OCI-LY7 (cell line): ENCODE measurements at regions not wholly inside any gene's neighbourhood (a gene's known extent, or its start where the extent isn't known, plus 50 kb on each side); places are given as distances from the start of the nearest gene placed in this dataset.
"Not testable (repeated sequence)": the region's sequence is repeated elsewhere in the genome, so short reads cannot be mapped to it uniquely, and the experiment has no call there.

Experiments
- EZH2phosphoT487 ChIP-seq: fragments of 200-600 bp; sonication (generic); IDR thresholded peaks from 2 replicates; pipeline ENCODE4 v1.6.1; 2018; ENCODE audit warnings: low read depth, borderline replicate concordance, mild to moderate bottlenecking, mixed run types, antibody characterized with exemption, low read length, moderate library complexity, mixed read lengths
- TF ChIP-seq, protein P1 (sequence below): fragments of 200-600 bp; sonication (generic); conservative IDR thresholded peaks from 2 replicates; pipeline ENCODE4 v1.5.1; 2014; ENCODE audit warnings: mild to moderate bottlenecking, antibody characterized with exemption, low read length, moderate library complexity, mixed read lengths

DNA sequence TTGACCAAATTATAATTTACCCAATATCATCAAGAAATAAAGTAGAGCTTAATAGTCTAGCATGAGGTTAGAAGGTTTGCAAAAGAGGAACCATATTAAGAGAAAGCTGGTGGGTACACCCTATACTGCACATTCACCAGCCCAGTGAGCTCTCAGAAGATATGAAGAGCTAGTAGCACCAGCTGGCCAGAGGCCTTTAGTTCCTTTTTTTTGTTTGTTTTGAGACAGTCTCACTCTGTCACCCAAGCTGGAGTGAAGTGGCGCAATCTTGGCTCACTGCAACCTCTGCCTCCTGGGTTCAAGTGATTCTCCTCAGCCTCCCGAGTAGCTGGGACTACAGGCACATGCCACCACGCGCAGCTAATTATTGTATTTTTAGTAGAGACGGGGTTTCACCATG, 1183.5 kb upstream of the CHAC2 start:
- TF ChIP-seq, protein P1, sequence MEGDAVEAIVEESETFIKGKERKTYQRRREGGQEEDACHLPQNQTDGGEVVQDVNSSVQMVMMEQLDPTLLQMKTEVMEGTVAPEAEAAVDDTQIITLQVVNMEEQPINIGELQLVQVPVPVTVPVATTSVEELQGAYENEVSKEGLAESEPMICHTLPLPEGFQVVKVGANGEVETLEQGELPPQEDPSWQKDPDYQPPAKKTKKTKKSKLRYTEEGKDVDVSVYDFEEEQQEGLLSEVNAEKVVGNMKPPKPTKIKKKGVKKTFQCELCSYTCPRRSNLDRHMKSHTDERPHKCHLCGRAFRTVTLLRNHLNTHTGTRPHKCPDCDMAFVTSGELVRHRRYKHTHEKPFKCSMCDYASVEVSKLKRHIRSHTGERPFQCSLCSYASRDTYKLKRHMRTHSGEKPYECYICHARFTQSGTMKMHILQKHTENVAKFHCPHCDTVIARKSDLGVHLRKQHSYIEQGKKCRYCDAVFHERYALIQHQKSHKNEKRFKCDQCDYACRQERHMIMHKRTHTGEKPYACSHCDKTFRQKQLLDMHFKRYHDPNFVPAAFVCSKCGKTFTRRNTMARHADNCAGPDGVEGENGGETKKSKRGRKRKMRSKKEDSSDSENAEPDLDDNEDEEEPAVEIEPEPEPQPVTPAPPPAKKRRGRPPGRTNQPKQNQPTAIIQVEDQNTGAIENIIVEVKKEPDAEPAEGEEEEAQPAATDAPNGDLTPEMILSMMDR: not testable (repeated sequence)
- TF ChIP-seq EZH2phosphoT487: not testable (repeated sequence)
